Thyroid gland (tissue), 4 donors: ENCODE measurements at regions not wholly inside any gene's neighbourhood (a gene's known extent, or its start where the extent isn't known, plus 50 kb on each side); places are given as distances from the start of the nearest gene placed in this dataset.

Experiments used
- DNase-seq, 2 donors: peaks; one replicate each; pipeline ENCODE4 v3.0.0-alpha.2; 2019
- H3K27ac ChIP-seq, 3 donors: fragments of 200-600 bp; sonication (generic); 1 replicate in 2 of 3; 2 replicates in 1 of 3; pipeline ENCODE4 v1.5.1; 2016 to 2019; ENCODE audit warnings: mild to moderate bottlenecking in 1 of 3, moderate library complexity in 1 of 3
- H3K27me3 ChIP-seq: fragments of 200-600 bp; sonication (generic); one replicate; pipeline ENCODE4 v1.5.1; 2019
- H3K36me3 ChIP-seq, 2 donors: fragments of 200-600 bp; sonication (generic); one replicate each; pipeline ENCODE4 v1.5.1; 2016 to 2019
- H3K4me1 ChIP-seq, 2 donors: fragments of 200-600 bp; sonication (generic); one replicate each; pipeline ENCODE4 v1.5.1; 2017 to 2019
- H3K4me3 ChIP-seq, 3 donors: fragments of 200-600 bp; sonication (generic); replicated peaks in 1 of 3; 1 replicate in 2 of 3; 2 replicates in 1 of 3; pipeline ENCODE4 v1.5.1; 2016; ENCODE audit warnings: mild to moderate bottlenecking in 1 of 3
- H3K9me3 ChIP-seq: fragments of 200-600 bp; sonication (generic); one replicate; pipeline ENCODE4 v1.5.1; 2017
- POLR2A ChIP-seq, 2 donors: fragments of 450-650 bp; IDR thresholded peaks; one replicate each; pipeline ENCODE4 v1.6.1; 2017; ENCODE audit warnings: antibody characterized with exemption in 2 of 2, mild to moderate bottlenecking in 2 of 2, moderate library complexity in 1 of 2
- WGBS, 2 donors: methylation state at CpG; one replicate each; pipeline ENCODE4 v1.1.5; 2017; 5-methylcytosine and 5-hydroxymethylcytosine counted together
- intact Hi-C: fragments of 100-400 bp; cut with DNase I; formaldehyde crosslinking; loops from one replicate; pipeline ENCODE4 v1.15.1; 2023
- TF ChIP-seq, protein P1 (sequence below), 6 experiments: fragments of 200-600 bp in 3 of 6; fragments of 450-650 bp in 3 of 6; sonication (generic) in 3 of 6; IDR thresholded peaks; one replicate each; pipeline ENCODE4 v1.5.1; 2016 to 2019; ENCODE audit warnings: antibody characterized with exemption in 6 of 6, mild to moderate bottlenecking in 2 of 6, inconsistent platforms in 1 of 6, moderate library complexity in 1 of 6

DNA sequence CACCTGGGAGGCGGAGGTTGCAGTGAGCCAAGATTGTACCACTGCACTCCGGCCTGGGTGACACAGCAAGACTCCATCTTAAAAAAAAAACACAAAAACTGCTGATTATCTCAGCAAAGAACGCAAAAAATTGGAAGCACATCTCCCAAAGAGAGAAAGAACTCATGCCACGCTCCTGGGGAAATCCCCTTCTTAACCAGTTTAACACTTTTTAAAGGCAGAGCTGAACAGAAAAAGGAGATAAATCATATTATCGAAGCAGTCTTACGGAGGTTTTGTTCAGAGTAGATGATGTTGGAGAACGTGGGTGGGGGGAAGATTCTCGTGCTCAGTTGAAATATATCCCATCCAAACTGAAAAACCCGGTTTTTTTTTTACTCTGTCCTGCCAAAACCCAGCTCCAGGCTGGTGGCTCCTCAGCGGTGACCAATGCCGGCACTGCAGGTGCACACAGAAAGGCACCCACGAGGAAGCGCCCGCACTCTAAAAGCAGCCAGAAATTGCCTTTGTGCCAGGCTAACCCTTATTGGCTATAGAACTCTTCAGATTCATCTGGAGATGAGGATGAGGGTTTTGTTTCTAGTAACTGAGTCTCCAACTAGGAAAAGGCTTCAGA lies 100.2 kb upstream of the PARP11 start:
- TF ChIP-seq POLR2A (IDR thresholded peaks at IDR 0.05) = no peak
- TF ChIP-seq, protein P1, sequence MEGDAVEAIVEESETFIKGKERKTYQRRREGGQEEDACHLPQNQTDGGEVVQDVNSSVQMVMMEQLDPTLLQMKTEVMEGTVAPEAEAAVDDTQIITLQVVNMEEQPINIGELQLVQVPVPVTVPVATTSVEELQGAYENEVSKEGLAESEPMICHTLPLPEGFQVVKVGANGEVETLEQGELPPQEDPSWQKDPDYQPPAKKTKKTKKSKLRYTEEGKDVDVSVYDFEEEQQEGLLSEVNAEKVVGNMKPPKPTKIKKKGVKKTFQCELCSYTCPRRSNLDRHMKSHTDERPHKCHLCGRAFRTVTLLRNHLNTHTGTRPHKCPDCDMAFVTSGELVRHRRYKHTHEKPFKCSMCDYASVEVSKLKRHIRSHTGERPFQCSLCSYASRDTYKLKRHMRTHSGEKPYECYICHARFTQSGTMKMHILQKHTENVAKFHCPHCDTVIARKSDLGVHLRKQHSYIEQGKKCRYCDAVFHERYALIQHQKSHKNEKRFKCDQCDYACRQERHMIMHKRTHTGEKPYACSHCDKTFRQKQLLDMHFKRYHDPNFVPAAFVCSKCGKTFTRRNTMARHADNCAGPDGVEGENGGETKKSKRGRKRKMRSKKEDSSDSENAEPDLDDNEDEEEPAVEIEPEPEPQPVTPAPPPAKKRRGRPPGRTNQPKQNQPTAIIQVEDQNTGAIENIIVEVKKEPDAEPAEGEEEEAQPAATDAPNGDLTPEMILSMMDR (IDR thresholded peaks at IDR 0.05) = no peak
- no peaks in the 10 kb centered on the region for H3K9me3 ChIP-seq
- 77 to 79% methylated on average over 14 of the region's 14 CpGs for WGBS, 2 donors
- no peak overlapping the region for H3K4me3 ChIP-seq
- no peaks in the 10 kb centered on the region for H3K4me1 ChIP-seq
- no peak for DNase-seq
- intact Hi-C loops = no loop called here
- H3K27me3 ChIP-seq = no peaks in the 10 kb centered on the region
- H3K36me3 ChIP-seq = no peaks in the 10 kb centered on the region
- H3K27ac ChIP-seq = no peak overlapping the region

DNA sequence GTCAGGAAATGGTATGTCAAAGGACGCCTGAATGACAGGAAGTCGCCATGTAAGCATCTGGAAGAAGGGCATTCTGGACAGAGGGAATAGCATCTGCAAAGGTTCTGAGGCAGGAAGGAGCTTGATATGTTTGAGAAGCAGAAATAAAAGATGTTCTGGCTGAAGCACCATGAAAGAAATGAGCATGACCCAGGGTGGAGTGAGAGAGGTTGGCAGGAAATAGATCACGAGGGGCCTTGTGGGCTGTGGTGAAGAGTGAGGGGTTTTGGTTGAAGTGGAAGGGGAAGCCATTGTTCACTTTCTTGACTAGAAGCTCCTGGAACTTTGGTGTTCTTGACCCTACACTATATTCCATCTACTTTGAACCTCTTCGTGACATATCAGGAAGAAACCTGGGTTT lies 99.4 kb upstream of the PARP11 start:
- 74 to 76% methylated on average over 4 of the region's 4 CpGs for WGBS, 2 donors
- no peaks in the 10 kb centered on the region for H3K4me1 ChIP-seq
- no peaks in the 10 kb centered on the region for H3K27me3 ChIP-seq
- intact Hi-C loops = no loop called here
- no peak for TF ChIP-seq POLR2A (IDR thresholded peaks at IDR 0.05)
- TF ChIP-seq, protein P1 (IDR thresholded peaks at IDR 0.05) = no peak
- H3K36me3 ChIP-seq = no peaks in the 10 kb centered on the region
- H3K27ac ChIP-seq = no peak overlapping the region
- no peak overlapping the region for H3K4me3 ChIP-seq
- DNase-seq = no peak
- H3K9me3 ChIP-seq = no peaks in the 10 kb centered on the region

GRCh38 chr12:3968523-3968922 lies 95.3 kb upstream of the PARP11 start:
- no peaks in the 10 kb centered on the region for H3K9me3 ChIP-seq
- H3K36me3 ChIP-seq = no peaks in the 10 kb centered on the region
- no peaks in the 10 kb centered on the region for H3K4me1 ChIP-seq
- no peak for TF ChIP-seq POLR2A (IDR thresholded peaks at IDR 0.05)
- TF ChIP-seq, protein P1 (IDR thresholded peaks at IDR 0.05) = no peak
- intact Hi-C loops = no loop called here
- DNase-seq = no peak
- 91% methylated on average over 4 of the region's 4 CpGs for WGBS, 2 donors
- H3K27me3 ChIP-seq = no peaks in the 10 kb centered on the region
- no peak overlapping the region for H3K4me3 ChIP-seq
- H3K27ac ChIP-seq = no peak overlapping the region

- no peak overlapping the region for H3K4me3 ChIP-seq
- intact Hi-C loops = no loop called here
- H3K27ac ChIP-seq = no peak overlapping the region
- H3K4me1 ChIP-seq = no peaks in the 10 kb centered on the region
- no peaks in the 10 kb centered on the region for H3K9me3 ChIP-seq
- H3K36me3 ChIP-seq = no peaks in the 10 kb centered on the region
- TF ChIP-seq, protein P1 (IDR thresholded peaks at IDR 0.05) = no peak
- TF ChIP-seq POLR2A (IDR thresholded peaks at IDR 0.05) = no peak
- no peak for DNase-seq
- H3K27me3 ChIP-seq = no peaks in the 10 kb centered on the region
- WGBS, 2 donors = 47 to 63% methylated on average over 11 of the region's 11 CpGs
Observed at GRCh38 chr12:3967556-3968160, 94.5 kb upstream of the PARP11 start.

GRCh38 chr12:3966376-3966775 lies 93.2 kb upstream of the PARP11 start:
- no peaks in the 10 kb centered on the region for H3K27me3 ChIP-seq
- no peak overlapping the region for H3K4me3 ChIP-seq
- intact Hi-C loops = no loop called here
- H3K36me3 ChIP-seq = no peaks in the 10 kb centered on the region
- TF ChIP-seq POLR2A (IDR thresholded peaks at IDR 0.05) = no peak
- TF ChIP-seq, protein P1 (IDR thresholded peaks at IDR 0.05) = no peak
- 77 to 78% methylated on average over 3 of the region's 3 CpGs for WGBS, 2 donors
- no peaks in the 10 kb centered on the region for H3K4me1 ChIP-seq
- no peaks in the 10 kb centered on the region for H3K9me3 ChIP-seq
- no peak for DNase-seq
- H3K27ac ChIP-seq = no peak overlapping the region
